ENCODE measurements at regions not wholly inside any gene's neighbourhood (a gene's known extent, or its start where the extent isn't known, plus 50 kb on each side); places are given as distances from the start of the nearest gene placed in this dataset.

DNA sequence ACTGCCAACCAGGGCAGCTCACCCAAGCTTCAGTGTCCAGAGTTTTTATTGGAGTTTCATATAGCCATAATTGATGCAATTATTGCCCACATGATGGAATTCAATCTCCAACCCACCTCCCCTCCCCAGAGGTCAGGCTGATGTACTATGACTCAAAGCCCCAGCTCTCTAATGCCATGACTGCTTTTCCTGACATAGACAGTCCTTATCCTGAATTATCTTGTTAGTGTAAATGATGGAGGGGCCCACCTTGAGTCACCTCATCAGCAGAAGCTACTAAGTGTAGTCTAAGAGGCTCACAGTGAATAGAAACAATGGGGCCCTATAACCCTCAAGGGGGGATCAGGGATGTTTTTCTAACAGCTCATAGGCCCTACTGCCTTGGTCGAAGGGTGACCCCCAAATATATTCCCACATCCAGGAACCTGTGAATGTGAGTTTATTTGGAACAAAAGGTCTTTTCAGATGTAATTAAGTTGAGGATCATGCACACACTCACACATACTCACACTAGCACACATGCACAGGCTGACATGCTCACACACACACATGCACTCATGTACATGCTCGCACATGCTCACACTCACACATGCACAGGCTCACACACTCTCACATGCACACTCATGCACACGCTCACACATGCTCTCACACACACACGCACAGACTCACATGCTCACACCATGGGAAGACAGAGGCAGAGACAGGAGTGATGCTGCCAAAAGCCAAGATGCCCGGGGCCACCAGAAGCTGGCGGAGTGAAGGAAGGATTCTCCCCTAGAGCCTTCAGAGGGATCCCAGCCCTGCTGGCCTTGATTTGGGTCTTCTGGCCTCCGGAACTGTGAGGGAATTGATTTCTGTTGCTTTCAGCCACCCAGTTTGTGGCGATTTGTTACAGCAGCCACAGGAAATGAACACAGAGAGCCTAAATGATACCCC lies 131.2 kb upstream of the SMAD3 start:
- no peak for DNase-seq

DNA sequence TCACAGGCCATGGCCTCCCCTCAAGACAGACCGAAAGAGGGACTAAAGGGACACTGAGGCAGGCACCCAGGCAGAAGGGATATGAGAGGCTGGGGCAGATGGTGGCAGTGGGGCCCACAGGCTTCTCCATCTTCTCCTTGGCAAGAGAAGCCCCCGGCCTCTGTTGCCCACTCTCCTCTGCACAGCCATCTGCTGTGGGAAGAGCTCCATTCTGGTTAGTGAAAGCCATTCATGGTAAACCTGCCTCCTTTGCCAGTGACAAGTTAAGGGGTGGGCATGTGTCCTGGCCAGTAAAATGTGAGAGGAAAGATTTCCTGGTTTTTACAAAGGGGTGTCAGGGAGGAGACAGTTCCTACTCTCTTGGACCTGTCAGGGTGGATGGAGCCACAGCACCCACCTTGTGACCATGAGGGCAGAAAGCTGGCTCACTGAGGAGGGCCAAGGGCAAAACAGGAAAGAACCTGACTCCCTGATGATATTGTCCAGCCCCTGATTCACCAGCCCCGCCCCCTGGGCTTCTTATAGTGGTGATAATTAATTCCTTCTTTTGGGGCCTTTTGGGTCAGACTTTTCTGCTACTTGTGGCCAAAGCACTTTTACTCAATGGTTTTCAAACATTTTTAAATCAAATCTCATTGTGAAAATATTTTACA lies 130.4 kb upstream of the SMAD3 start:
- DNase-seq, result no peak

DNA sequence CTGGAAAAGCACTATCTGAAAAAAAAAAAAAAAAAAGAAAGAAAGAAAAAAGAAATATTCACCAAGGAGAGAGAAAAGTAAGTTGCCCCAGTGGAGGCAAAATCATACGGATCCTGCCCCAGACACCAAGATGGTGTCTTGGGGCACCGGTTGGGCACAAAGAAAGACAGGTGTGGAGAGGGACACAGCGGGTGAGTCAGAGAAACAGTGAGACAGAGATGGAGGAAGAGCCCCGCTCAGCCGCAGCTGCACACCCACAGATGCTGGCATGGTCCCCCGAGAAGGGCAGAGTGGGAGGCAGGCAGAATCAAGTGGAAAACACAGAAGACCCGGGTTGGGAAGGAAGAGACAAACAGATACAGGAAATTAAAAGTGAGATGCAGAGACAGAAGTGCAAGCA lies 129.7 kb upstream of the SMAD3 start:
- DNase-seq, result no peak

DNA sequence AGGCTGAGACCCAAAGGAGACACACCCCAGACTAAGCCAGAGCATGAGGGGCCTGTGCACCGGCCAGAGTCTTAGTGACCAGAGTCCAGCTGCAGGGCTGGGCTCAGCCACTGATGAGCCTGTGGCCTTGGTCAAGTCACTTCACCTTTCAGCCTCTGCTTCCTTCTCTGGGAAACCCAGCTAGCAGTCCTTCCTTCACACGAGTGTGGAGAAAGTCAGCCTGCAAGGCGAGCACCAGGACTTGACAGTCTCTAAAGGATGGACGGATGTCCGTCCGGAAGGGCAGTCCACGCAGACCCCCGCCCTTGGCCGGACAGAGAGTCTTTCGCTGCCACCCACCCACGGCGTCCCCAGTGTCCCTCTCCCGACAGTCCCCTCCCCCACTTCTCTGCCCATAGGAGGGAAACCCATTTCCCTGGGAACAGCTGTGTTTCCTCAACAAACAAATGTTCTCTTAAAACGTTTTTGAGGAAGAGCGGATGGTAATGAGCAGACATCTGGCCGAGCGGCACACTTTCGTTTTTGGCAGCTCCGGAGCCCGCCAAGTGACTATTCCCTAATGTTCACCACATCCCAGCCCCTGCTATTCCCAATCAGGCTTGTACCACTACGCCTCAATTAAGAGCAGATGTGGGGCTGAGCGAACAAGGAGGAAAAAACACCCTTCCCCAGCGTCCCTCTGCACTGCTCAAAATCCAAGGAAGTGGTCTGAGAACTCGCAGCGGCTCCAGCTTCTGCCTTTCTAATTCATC lies 129.1 kb upstream of the SMAD3 start:
- no peak for DNase-seq

DNA sequence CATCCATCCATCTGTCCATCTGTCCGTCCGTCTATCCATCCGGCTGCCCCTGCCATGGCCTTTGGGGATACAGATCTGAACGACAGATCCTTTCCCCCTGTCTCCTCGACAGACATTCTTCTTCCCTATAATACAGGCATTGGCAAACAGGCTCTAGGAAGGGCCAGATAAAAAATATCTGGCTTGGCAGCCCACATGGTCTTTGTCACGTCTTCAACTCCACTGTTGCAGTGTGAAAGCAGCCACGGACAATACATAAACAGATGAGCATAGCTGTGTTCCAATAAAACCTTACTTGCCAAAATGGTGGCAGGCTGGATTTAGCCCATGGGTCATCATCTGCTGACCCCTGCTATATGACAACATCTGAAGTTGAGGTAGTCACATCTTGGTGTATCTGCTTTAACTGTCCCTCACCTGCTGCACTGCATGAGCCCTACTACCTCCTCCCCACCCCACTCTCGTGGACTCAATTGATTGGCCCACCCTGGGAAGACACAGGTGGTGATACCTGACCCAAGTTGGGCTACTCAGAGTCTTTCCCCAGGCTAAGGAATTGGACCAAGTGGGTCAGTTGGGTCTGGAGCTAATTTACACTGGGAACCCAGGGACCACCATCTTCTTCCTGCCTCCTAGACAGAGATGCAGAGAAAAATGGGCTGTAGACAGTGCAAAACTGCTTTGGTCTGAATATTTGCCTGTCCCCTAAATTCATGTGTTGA lies 128.4 kb upstream of the SMAD3 start:
- DNase-seq, result no peak

DNA sequence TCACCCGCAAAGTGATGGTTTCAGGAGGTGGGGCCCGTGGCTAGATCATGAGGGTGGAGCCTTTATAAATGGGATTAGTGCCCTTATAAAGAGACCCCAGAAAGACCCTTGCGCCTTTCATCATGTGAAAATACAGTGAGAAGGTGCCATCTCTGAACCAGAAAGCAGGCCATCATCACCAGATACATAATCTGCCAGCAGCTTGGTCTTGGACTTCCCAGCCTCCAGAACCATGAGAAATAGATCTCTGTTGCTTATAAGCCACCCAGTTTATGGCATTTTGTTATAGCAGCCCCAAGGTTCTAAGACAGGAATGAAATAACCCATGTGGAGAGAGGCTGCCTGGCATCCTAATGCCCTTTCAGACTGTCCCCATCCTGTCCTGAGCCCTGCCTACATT lies 127.8 kb upstream of the SMAD3 start:
- DNase-seq, result no peak

DNA sequence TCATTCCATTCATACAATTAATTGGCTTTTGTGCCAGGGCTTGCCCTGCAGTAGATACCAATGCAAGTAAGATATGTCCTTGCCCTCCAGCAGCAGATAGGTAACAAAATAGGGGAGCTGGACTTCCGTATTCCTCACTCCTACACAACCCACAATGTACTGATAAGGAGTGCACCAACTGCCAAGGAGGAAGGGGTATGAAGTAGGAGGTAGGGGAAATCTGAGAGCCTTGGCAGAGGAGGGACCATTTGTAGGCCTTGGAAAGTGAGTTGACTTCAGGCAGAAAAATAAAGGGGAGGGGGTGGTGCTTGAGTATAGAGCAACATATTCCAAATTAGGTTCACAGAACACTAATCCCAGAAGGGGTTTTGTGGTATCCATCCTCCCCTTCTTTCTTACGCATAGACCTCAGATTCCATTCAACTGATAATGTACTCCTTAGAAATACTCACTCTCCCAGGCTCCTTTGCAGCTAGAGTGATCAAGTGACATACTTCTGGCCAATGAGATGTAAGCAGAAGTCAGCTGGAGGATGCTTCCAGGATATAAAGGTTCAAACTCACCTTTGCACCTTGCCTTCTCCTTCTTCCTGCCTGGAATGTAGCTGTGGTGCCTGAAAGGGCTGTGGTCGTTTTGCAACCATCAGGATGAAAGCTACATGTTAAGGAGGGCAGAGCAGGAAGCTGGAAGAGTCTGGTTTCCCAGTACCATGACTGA lies 127.1 kb upstream of the SMAD3 start:
- no peak for DNase-seq

DNA sequence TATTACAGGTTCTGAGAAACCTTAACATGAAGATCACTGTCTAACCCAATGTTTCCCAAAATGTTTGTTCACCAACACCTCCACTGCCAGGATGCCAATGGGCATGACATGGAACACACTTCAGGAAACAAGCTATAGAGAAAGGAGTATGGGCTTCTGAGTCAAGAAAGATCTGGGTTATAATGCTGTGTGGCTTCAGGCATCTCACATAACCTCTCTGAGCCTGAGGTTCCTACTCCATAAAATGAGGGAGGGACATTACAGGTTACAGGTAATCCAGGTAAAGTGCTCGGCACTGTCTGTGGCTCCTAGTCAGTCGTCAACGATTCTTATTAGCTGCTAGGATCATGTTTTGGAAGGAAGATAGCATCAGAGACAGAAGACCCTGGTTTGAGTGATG lies 126.4 kb upstream of the SMAD3 start:
- no peak for DNase-seq

DNA sequence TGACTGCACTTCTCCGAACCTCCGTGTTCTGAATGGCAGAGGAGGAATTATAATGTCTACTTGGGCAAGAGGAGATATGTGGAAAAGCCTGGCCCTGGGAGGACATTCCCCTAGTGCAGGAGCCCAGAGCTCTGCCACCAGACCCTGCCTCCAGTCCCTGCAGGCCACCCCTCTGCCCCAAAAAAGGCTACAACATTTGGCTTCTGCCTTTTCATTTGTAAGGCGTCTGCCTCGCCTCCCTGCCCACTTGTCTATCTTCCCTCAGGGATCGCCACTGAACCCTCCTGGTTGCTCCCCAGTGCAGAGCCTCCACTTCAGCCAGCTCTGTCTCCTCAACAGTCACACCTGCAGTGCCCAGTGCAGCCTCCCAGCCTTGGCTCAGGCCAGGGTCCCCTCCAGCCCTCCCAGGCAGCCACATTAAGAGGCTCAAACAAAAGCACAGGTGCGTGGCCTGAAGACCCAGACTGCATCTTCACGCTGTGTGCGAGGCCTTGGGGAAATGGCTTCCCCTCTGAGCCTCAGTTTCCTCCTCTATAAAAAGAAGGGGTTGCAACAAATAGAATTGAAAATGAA lies 125.9 kb upstream of the SMAD3 start:
- no peak for DNase-seq

DNA sequence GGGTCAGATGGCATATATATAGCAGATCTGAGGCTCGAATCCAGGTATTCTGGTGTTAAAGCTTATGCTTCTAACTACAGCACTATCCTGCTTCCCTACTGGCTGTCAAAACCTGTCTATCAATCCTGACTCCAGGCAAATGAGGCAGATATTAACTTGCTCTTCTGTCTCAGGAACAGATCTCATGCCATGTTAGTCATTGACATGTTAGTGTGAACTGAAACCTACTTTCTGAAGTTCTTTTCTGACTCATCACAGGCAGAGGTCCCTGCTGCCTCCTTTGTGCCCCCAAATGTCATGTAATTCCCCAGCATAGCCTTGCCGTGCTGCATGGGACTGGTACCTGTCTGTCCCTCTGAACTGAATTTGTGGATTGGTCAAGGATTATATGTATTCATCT lies 125.0 kb upstream of the SMAD3 start:
- no peak for DNase-seq

DNA sequence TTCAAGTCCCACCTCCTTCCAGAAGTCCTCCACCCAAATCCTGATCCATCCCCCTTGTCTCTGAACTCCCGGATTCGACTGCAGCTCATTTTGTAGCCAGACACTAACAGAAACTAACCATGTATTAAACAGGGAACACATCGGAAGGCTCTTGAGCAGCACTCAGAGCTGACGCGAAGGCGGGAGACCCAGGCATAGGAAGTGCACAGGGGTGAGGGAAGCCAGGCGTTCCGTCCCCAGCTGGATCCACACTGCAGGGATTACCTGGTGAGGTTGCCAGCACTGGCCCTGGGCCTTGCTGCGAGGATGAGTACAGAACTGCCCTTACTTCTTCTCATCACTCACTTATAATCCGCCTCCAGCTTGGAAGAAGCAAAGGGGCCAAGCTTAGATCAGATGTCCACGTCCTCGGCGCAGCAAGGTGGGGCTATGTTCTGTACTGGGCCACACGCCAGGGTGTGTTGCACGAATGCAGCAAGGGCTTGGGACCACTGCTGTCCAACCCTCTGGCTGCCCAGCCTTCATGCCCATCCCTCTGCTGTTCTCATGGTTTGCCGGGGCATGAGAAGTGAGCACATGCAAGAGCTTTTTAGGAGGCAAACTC lies 124.2 kb upstream of the SMAD3 start:
- no peak for DNase-seq

DNA sequence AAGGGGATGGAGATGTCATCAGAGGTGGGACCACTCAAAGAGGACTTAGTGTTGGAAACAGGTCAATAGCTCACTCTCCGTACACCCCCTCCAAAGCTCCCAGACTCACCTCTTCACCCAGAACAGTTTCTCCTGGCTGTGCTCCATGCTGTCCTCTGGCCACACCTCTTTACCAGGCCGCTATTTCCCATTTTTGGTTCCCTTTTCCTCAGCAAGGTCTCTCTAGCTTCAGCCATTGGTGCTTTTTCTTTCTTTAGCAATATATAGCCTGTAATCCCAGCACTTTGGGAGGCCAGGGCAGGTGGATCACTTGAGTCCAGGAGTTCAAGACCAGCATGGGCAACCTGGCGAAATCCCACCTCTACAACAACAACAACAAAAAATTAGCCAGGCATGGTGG lies 123.6 kb upstream of the SMAD3 start:
- DNase-seq, result no peak

DNA sequence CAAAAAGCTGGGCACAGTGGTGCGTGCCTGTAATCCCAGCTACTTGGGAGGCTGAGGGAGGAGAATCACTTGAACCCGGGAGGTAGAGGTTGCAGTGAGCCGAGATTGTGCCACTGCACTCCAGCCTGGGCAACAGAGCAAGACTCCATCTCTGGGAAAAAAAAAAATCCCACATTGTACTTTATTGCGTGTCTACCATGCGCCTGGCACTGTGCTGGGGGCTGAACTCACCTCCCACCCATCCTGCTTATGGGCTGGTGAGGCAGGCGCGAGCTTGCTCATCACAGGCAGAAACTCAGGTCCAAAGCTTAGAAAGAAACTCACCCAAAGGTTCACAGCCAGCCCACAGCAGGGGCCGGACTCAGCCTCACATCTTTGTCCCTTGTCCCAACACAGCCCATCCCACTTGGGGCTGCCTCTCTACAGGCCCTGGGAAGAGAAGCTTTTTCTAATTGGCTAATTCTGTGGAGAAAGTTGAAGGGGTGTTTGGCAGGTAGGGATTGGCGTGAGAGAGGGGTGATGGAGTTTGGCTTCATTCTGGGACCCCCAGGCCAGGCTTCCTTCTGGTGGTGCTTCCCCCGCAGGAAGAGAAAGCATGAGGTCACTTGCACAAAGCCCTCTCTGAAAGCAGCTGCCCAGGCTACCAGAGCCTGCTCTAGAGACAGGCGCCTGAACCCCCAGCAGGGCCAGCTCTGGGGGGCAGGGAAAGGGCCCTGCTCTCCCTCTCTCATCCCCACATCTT lies 122.6 kb upstream of the SMAD3 start:
- no peak for DNase-seq

DNA sequence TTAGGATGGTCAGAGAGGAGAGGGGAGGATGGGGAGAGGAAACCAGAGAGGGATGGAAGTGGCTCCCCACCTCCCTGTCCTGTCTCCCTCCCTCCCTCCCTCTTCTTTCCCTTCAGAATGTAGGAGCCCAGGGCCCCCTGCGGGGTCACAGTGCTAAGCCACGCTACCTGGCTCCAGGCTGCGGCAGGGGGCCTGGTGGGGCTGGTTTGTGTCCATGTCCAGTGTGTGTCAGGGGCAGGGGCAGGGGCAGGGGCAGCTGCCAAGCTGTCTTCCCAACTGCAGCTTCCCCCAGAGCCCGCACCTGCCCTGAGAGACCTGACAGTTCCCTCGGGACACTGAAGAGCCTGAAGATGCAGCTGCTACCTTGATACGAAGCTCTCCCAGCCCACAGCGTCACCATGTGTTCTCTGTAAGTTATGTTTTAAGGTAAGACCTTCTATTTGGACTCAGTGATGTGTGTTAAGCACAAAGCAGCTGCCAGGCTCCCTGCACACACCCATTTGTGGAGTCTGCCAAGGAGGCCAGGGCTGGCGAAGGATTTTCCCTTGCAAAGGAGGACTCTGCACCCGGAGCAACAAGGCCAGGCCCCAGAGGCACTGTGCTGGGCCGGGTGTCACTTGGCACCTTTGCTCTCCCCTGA lies 121.8 kb upstream of the SMAD3 start:
- DNase-seq, result no peak

DNA sequence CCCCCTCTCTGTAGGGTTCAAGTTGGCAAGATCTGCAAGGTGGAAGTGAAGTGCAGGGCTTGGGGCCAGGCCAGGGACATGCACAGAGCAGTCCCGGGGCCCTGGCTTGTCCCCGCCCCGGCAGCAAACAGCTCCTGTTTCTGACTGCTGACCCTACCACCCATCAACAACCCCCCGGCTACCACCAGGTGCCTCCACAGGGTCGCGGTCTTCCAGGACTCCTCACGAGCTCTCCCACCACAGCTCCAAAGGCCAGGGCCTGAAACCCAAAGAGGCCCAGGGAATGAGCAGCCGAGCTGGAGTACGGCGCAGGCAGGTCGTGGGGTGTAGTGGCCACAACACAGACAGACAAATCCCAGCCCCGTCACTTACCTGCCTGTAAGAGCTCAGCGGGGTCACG lies 121.3 kb upstream of the SMAD3 start:
- no peak for DNase-seq

DNA sequence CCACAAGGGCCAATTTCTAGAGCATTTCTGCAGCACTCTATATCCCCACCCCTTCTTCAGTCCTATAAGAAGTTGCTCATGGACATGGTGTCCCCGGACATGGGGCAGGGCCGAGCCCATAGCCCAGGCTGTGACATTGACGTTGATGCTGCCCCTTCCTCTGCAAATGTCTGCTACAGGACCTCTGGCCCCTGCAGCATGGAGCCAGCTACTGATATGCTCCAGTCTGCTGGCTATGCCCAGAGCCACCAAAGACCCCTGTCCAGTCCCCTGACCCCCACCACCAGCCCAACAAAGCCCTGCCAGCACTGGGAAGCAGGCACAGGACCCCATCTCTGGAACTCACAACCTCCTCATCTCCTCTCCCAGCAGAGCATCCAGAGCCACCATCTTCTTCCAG lies 120.1 kb upstream of the SMAD3 start:
- DNase-seq, result no peak

DNA sequence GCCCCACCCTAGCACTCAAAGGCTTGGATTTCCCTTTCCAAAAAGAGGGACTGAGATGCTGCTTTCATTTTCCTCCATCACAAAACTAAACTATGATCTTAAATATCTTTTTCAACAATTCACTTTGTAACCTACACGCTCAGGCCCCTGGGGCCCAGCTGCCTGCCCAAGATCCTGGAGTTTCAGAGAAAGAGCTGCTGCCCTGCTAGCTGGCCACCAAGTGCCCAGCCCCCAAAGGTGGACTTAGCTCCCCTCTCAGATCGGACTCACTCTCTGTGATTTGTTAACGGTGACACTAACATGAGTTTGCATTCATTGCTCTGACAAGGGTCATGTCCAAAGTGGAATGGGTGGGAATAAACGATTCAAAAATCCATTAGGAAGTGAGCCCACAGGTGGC lies 119.6 kb upstream of the SMAD3 start:
- DNase-seq, result no peak

DNA sequence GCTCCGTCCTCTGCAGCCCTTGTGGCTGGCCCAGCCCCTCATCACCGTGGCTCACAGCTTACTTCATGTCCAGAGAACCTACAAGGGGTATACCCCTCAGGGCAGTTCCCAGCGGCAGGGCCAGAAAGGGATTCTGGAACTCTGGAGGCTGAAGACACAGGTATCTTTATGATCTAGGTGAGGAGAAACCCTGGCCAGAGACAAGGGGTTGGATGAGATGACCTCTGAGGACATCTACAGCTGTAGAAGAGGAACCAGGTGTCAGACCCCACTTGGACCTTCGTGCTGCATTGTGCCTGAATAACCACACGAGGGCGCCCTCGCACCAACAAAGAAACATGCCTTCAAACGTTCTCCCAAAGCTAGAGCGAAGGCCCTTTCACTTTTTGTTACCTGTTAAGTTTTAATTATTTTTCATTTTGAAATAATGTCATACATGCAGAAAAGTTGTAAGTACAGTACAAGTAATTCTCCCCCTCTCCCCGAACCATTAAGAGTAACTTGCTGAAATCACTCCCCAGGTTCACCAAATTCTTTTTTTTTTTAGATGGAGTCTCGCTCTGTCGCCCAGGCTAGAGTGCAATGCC lies 118.7 kb upstream of the SMAD3 start:
- DNase-seq, result peak; percentile 72

DNA sequence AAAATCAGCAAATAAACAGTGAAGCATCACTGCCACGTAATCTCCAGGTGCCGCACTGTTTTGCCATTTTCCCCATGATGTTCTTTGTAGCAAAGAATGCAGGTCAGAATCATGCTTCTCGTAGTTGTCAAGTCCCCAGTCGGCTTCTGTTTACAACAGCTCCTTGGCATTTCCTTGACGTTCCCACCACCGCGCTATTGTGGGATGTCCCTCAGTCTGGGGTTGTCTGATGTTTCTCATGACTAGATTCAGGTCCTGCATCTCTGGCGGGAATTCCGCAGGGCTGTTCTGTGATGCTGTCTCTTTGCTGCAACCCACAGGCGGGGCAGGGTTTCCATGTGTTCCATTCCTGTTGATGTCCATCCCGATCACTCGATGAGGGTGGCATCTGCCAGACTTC lies 117.9 kb upstream of the SMAD3 start:
- DNase-seq, result no peak

DNA sequence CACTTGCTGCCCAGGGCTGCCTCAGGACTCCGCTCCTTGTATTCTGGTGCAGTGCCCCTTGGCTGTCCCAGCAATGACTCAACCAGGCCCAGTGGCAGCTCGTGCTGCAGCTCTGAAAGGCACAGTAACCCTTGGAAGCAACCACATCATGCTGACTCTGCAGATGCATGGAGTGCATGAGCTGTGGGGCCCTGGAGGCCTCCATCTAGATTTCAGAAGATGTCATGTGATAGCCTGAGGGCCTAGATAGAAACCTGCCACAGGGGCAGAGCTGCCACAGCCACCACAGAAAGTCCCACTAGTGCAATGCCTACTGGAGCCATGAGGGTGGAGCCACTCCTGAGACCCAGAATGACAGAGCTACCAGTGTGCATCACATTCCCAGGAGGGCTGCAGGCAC lies 117.1 kb upstream of the SMAD3 start:
- no peak for DNase-seq
